C4-2B (cell line): ENCODE measurements at regions not wholly inside any gene's neighbourhood (a gene's known extent, or its start where the extent isn't known, plus 50 kb on each side); places are given as distances from the start of the nearest gene placed in this dataset.
"Not testable (repeated sequence)": the region's sequence is repeated elsewhere in the genome, so short reads cannot be mapped to it uniquely, and the experiment has no call there.

Source experiments
- H3K27ac ChIP-seq: fragments of 450-650 bp; 2 replicates; pipeline ENCODE4 v1.5.1; 2017
- CTCF ChIP-seq: fragments of 450-650 bp; conservative IDR thresholded peaks from 2 replicates; pipeline ENCODE4 v1.5.1; 2017; ENCODE audit warnings: mild to moderate bottlenecking
- ZFX ChIP-seq: fragments of 450-650 bp; IDR thresholded peaks from 2 replicates; pipeline ENCODE4 v1.6.1; 2017

GRCh38 chr14:27623782-27624181 is 1025.9 kb upstream of the NOVA1 start:
- TF ChIP-seq CTCF (no peak), ZFX (no peak)
- no peak overlapping the region for H3K27ac ChIP-seq

- no peak overlapping the region for H3K27ac ChIP-seq
- TF ChIP-seq ZFX, result no peak
- TF ChIP-seq CTCF, result no peak
These were observed 1036.5 kb upstream of the NOVA1 start for GRCh38 chr14:27634056-27634970.

GRCh38 chr14:27640688-27641087 is 1042.9 kb upstream of the NOVA1 start:
- not testable (repeated sequence) for H3K27ac ChIP-seq

- no peak overlapping the region for H3K27ac ChIP-seq
- TF ChIP-seq ZFX (no peak), CTCF (no peak)
These were observed 1044.5 kb upstream of the NOVA1 start for GRCh38 chr14:27642251-27642866.

GRCh38 chr14:27660683-27661082 is 1062.8 kb upstream of the NOVA1 start:
- TF ChIP-seq CTCF (no peak), ZFX (no peak)
- no peak overlapping the region for H3K27ac ChIP-seq

GRCh38 chr14:27668531-27668930 is 1070.7 kb upstream of the NOVA1 start:
- TF ChIP-seq ZFX, result no peak
- TF ChIP-seq CTCF, result no peak
- no peak overlapping the region for H3K27ac ChIP-seq

GRCh38 chr14:27672047-27672446 is 1074.2 kb upstream of the NOVA1 start:
- H3K27ac ChIP-seq, result no peak overlapping the region
- no peak for TF ChIP-seq ZFX
- TF ChIP-seq CTCF, result no peak; the same call in 1 of the 2 replicates

GRCh38 chr14:27672811-27673737 is 1075.2 kb upstream of the NOVA1 start:
- not testable (repeated sequence) for H3K27ac ChIP-seq
